Neural progenitor cell (in vitro differentiated cells): ENCODE measurements at regions not wholly inside any gene's neighbourhood (a gene's known extent, or its start where the extent isn't known, plus 50 kb on each side); places are given as distances from the start of the nearest gene placed in this dataset.

Experiments
- CTCF ChIP-seq: fragments of 200-600 bp; sonication (generic); IDR thresholded peaks from 2 replicates; pipeline ENCODE4 v1.5.1; 2017; ENCODE audit warnings: antibody characterized with exemption, mild to moderate bottlenecking
- EZH2 ChIP-seq: fragments of 200-600 bp; sonication (generic); IDR thresholded peaks from 2 replicates; pipeline ENCODE4 v1.6.1; 2017; ENCODE audit warnings: antibody characterized with exemption, mild to moderate bottlenecking, moderate library complexity

DNA sequence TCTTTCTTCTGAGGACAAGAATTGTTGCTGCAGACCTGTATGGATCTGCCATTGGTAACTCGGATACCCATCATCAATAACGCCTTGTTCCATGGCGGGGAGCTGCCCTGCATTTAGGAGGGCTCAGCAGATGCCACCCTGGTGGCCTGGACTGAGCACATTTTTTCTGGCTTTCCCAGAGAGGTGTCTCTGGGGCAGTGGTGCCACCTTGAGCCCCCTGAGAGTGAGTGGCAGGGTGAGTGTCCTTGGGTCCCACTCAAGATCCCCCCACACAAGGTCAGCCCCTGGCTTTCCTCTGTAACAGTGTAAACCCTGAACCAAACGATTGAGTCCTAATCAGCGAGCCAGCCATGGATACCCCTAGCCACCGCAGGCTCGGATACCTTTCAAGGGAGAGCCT lies 258.6 kb downstream of the GLRX3 start:
- TF ChIP-seq CTCF: no peak
- no peak for TF ChIP-seq EZH2
